Peyer's patch (tissue), 4 donors: ENCODE measurements at regions not wholly inside any gene's neighbourhood (a gene's known extent, or its start where the extent isn't known, plus 50 kb on each side); places are given as distances from the start of the nearest gene placed in this dataset.

Experiments used
- DNase-seq, 3 donors: peaks; one replicate each; pipeline ENCODE4 v3.0.0-alpha.2; 2017 to 2019
- H3K27ac ChIP-seq, 4 donors: fragments of 200-600 bp; sonication (generic); one replicate each; pipeline ENCODE4 v1.5.1; 2016 to 2019
- H3K27me3 ChIP-seq, 2 donors: fragments of 200-600 bp; sonication (generic); one replicate each; pipeline ENCODE4 v1.5.1; 2019
- H3K36me3 ChIP-seq, 3 donors: fragments of 200-600 bp; sonication (generic); one replicate each; pipeline ENCODE4 v1.5.1; 2016 to 2019
- H3K4me1 ChIP-seq, 4 donors: fragments of 200-600 bp; sonication (generic); one replicate each; pipeline ENCODE4 v1.5.1; 2016 to 2019
- H3K4me3 ChIP-seq, 4 donors: fragments of 200-600 bp; sonication (generic); 1 replicate in 3 of 4; 2 replicates in 1 of 4; pipeline ENCODE4 v1.5.1; 2016 to 2019; ENCODE audit warnings: mild to moderate bottlenecking in 1 of 4
- H3K9me3 ChIP-seq, 4 donors: fragments of 200-600 bp; sonication (generic); one replicate each; pipeline ENCODE4 v1.5.1; 2016 to 2019; ENCODE audit warnings: mild to moderate bottlenecking in 1 of 4
- POLR2A ChIP-seq, 2 donors: fragments of 450-650 bp; IDR thresholded peaks; one replicate each; pipeline ENCODE4 v1.5.1; 2017; ENCODE audit warnings: antibody characterized with exemption in 2 of 2, mild to moderate bottlenecking in 2 of 2, moderate library complexity in 2 of 2
- TF ChIP-seq, protein P1 (sequence below), 6 experiments: fragments of 450-650 bp in 4 of 6; fragments of 200-600 bp in 2 of 6; sonication (generic) in 1 of 6; IDR thresholded peaks; one replicate each; pipeline ENCODE4 v1.5.1; 2017 to 2019; ENCODE audit warnings: antibody characterized with exemption in 6 of 6, mild to moderate bottlenecking in 3 of 6, moderate library complexity in 1 of 6

DNA sequence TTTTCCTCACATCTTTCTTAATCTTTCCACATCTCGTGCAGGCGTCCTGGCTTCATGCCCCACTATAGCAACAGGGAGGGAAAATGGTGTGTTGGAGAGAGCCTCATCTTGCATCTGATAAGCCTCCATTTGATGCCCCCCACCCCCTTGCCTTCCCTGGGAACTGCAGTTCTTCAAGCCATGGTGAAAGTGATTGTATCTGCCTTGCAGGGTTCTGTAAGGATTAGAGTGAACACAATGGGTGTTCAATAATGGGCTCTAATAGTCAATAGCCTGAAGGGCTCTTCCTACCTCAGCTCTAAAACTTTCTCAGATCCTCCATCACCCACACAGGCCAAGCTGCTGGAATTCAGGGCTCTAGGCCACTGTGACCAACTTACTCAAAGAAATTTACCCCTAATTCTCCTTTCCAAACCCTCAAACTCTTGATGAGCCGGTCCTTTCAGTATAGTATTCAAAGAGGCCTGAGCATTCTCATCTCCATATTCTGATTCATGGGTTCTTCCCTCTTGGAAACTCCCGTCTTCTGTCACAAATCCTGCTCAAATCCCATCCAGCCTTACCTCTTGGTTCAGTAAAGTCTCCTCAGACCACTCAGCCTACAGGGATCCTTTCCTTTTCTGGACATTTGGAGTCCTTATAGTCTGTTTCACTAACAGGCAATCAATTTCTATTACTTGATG is 128.3 kb upstream of the TRIM2 start:
- Histone ChIP-seq H3K27ac (no peak overlapping the region), H3K27me3 (no peaks in the 10 kb centered on the region), H3K4me3 (no peak overlapping the region), H3K36me3 (no peaks in the 10 kb centered on the region), H3K4me1 (no peaks in the 10 kb centered on the region), H3K9me3 (no peaks in the 10 kb centered on the region)
- TF ChIP-seq POLR2A (IDR thresholded peaks at IDR 0.05), result no peak
- TF ChIP-seq, protein P1, sequence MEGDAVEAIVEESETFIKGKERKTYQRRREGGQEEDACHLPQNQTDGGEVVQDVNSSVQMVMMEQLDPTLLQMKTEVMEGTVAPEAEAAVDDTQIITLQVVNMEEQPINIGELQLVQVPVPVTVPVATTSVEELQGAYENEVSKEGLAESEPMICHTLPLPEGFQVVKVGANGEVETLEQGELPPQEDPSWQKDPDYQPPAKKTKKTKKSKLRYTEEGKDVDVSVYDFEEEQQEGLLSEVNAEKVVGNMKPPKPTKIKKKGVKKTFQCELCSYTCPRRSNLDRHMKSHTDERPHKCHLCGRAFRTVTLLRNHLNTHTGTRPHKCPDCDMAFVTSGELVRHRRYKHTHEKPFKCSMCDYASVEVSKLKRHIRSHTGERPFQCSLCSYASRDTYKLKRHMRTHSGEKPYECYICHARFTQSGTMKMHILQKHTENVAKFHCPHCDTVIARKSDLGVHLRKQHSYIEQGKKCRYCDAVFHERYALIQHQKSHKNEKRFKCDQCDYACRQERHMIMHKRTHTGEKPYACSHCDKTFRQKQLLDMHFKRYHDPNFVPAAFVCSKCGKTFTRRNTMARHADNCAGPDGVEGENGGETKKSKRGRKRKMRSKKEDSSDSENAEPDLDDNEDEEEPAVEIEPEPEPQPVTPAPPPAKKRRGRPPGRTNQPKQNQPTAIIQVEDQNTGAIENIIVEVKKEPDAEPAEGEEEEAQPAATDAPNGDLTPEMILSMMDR (IDR thresholded peaks at IDR 0.05), result no peak
- DNase-seq, result no peak

DNA sequence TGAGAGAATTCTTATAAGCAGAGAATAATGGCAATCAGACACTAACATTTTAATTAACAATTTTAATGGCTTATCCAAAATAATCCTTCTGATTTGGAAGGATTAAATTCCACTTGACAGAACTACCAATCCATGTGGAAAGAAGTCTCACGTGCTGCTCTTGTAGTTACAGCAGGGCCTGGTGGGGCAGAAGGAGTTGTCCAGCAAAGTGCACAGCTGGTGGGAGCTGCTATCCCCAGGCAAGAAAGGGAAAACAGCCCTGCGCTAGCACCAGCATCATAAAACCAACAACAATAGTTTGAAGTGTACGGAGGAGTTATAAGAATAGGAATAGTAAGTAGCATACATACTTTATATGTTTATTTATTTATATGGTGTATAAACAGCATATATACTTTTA is 127.4 kb upstream of the TRIM2 start:
- no peak for DNase-seq
- Histone ChIP-seq H3K4me3 (no peak overlapping the region), H3K27ac (no peak overlapping the region), H3K36me3 (no peaks in the 10 kb centered on the region), H3K9me3 (no peaks in the 10 kb centered on the region), H3K4me1 (no peaks in the 10 kb centered on the region), H3K27me3 (no peaks in the 10 kb centered on the region)
- TF ChIP-seq, protein P1 (IDR thresholded peaks at IDR 0.05), result no peak

DNA sequence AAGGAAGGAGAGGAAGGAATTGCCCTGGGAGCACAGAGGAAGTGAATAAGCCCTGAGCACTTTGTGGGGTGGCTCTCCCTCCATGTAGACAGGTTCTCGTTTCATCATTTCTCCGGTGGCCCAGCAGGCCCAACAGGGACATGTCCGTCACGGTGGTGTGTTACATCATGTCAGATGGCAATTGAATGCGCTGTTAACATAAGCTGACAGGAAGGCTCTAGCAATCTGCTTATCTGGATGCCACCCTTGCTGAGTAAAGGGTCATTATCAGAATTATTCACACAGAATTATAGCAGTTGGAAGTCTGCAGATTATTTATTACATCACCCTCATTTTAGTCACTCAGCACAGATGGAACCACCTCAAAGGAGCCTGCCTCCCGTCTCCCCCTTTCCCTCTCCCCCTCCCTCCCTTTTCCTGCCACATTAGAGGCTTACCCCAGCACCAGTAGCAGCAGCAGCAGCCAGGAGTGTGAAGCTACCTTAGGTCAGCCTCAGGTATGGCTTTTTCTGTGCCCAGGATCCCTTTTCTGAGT is 124.3 kb upstream of the TRIM2 start:
- peaks cover 0 to under 1% (median 0%) of the 10 kb centered on the region in 4 donors for H3K4me1 ChIP-seq
- TF ChIP-seq POLR2A (IDR thresholded peaks at IDR 0.05), result no peak
- TF ChIP-seq, protein P1 (IDR thresholded peaks at IDR 0.05), result no peak
- no peaks in the 10 kb centered on the region for H3K9me3 ChIP-seq
- no peaks in the 10 kb centered on the region for H3K36me3 ChIP-seq
- DNase-seq, result no peak
- peak overlapping the region in 1 of 4 donors; percentile 23 for H3K27ac ChIP-seq
- no peak overlapping the region for H3K4me3 ChIP-seq
- H3K27me3 ChIP-seq, result no peaks in the 10 kb centered on the region

DNA sequence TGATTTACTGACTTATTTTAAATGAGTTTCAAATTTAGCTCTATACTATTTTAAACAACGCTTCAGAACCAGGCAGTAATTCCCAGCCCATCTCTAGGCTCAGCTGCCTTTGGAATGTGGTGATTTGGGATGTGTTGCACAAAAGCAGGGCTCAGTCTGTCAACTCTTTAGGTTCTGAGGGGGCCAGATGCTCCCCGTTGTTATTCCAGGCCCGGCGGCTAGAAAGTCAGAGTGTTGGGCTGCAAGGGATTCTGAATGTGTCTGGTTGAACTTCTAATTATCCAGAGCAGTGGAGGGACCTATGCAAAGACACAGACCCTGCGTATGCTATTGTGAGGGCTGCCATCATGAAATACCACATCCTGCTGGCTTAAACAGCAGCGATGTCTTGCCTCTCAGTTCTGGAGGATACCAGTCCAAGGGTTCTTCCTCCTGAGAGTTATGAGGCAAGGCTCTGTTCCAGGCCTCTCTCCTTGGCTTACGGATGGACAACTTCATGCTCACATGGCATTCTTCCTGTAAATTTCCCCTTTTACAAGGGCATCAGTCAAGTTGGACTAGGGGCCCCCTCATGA is 123.2 kb upstream of the TRIM2 start:
- H3K4me1 ChIP-seq, result peaks cover 0 to 5% (median 0%) of the 10 kb centered on the region in 4 donors
- no peak overlapping the region for H3K27ac ChIP-seq
- no peaks in the 10 kb centered on the region for H3K36me3 ChIP-seq
- TF ChIP-seq, protein P1 (IDR thresholded peaks at IDR 0.05), result no peak
- no peak for TF ChIP-seq POLR2A (IDR thresholded peaks at IDR 0.05)
- no peak for DNase-seq
- no peaks in the 10 kb centered on the region for H3K27me3 ChIP-seq
- no peaks in the 10 kb centered on the region for H3K9me3 ChIP-seq
- no peak overlapping the region for H3K4me3 ChIP-seq

DNA sequence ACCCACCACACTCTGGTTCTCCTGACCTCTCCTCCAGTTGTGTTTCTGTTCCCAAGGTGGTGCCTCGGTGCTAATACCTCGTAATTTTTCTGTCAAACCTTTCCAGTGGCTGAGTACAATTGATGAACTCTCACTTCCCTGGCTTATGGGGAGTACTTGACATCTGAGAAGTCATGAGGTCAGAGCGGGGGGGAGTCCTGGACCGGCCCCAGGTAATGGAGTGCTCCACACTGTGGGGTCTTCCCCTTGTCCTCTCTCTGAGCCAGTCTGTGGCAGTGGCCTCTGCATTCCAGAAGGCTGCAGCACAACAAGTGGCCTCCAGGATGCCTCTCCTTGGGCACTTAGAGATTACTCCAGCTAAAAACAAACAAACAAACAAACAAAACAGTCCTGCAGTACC is 122.5 kb upstream of the TRIM2 start:
- Histone ChIP-seq H3K27ac (no peak overlapping the region), H3K9me3 (no peaks in the 10 kb centered on the region), H3K27me3 (no peaks in the 10 kb centered on the region), H3K4me3 (no peak overlapping the region), H3K36me3 (no peaks in the 10 kb centered on the region), H3K4me1 (peaks cover 0 to 5% (median 0%) of the 10 kb centered on the region in 4 donors)
- no peak for DNase-seq
- TF ChIP-seq, protein P1 (IDR thresholded peaks at IDR 0.05), result no peak
- no peak for TF ChIP-seq POLR2A (IDR thresholded peaks at IDR 0.05)
